ENCODE measurements at regions not wholly inside any gene's neighbourhood (a gene's known extent, or its start where the extent isn't known, plus 50 kb on each side); places are given as distances from the start of the nearest gene placed in this dataset.

DNA sequence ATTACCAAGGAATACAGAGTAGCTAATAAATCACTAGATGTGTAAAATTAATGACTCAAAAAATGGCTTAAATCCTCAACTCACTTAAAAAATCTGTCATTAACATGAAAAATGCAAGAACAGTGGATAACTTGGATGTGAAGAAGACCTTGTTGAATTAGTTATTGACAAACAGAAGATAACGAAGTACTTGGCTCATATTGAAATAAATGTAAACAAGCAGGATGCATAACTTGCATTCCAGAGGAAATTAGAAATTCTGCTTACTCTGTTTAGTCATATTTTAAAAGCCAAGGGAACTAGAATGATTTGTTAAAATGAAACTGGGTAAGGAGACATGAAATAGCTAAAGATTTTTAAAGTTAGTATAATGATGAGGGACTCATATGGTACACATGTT lies 1812.2 kb downstream of the PCDH9 start (continued):
- TF ChIP-seq IRF2 (CRISPR knock-in tag; IDR thresholded peaks at IDR 0.05; ENCODE audit: borderline replicate concordance, low read depth): no peak

DNA sequence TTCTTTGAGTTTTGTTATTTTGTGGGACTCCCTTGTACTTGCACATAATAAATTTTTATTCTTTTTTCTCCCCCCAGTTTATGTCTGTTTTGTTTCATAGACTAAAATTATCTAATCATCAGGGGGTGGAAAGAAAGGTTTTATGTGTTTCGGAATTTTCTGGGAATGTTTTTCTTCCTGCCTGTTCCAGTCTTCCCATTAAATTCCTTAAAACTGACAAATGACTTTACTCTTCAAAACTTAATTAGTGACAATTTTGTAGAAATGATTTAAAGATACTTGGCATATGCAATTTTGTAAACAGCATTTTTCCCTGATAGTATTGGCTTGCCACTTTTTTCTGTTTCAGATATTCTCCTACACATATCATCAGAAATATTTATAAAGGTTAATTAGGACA lies 1813.4 kb downstream of the PCDH9 start:
- Mint-ChIP-seq H3K9me3 (no peaks in the 10 kb centered on the region), H3K4me3 (no peak overlapping the region), H3K27ac (no peak overlapping the region), H3K4me1 (peaks cover 27% of the 10 kb centered on the region), H3K36me3 (no peaks in the 10 kb centered on the region), H3K27me3 (ENCODE audit: low read depth) (no peaks in the 10 kb centered on the region)
- ChIA-PET POLR2A (no interaction called here), CTCF (no interaction called here)
- no peak for ATAC-seq
- TF ChIP-seq, protein P1, sequence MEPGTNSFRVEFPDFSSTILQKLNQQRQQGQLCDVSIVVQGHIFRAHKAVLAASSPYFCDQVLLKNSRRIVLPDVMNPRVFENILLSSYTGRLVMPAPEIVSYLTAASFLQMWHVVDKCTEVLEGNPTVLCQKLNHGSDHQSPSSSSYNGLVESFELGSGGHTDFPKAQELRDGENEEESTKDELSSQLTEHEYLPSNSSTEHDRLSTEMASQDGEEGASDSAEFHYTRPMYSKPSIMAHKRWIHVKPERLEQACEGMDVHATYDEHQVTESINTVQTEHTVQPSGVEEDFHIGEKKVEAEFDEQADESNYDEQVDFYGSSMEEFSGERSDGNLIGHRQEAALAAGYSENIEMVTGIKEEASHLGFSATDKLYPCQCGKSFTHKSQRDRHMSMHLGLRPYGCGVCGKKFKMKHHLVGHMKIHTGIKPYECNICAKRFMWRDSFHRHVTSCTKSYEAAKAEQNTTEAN (CRISPR knock-in tag; IDR thresholded peaks at IDR 0.05): no peak
- no peak for TF ChIP-seq NFATC4 (CRISPR knock-in tag; IDR thresholded peaks at IDR 0.05)
- TF ChIP-seq, protein P2, sequence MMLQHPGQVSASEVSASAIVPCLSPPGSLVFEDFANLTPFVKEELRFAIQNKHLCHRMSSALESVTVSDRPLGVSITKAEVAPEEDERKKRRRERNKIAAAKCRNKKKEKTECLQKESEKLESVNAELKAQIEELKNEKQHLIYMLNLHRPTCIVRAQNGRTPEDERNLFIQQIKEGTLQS (CRISPR knock-in tag; conservative IDR thresholded peaks at IDR 0.05): no peak
- DNase-seq (ENCODE audit: low spot score): no peak

DNA sequence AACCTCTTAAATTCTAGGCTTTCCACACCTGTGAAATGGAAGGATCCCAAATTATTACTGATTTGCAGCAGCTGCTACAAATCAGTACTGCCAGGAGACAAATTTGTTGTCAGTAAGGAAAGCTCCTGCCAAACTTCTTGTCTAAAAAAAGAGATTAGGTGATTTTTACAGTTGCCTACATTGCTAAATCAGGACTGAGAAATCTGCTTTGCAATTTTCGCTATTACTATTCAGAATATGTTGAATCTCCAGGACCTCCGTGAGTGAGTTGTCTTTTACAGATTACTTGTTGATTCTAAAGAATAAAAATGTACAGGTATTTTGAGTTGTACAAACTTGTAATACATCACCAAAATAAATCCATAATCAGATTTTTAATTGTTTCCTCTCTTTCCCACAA lies 1815.9 kb downstream of the PCDH9 start:
- H3K4me3 Mint-ChIP-seq: no peak overlapping the region
- no peak for ATAC-seq
- H3K36me3 Mint-ChIP-seq: no peaks in the 10 kb centered on the region
- H3K27me3 Mint-ChIP-seq (ENCODE audit: low read depth): no peaks in the 10 kb centered on the region
- TF ChIP-seq RELA (CRISPR knock-in tag; IDR thresholded peaks at IDR 0.05; ENCODE audit: borderline replicate concordance) (no peak), CREM (CRISPR knock-in tag; IDR thresholded peaks at IDR 0.05) (no peak), ZNF317 (CRISPR knock-in tag; IDR thresholded peaks at IDR 0.05; ENCODE audit: borderline replicate concordance, low read depth) (no peak), NR2C2 (CRISPR knock-in tag; IDR thresholded peaks at IDR 0.05) (no peak), FOXJ3 (CRISPR knock-in tag; IDR thresholded peaks at IDR 0.05; ENCODE audit: borderline replicate concordance) (no peak), SOX15 (CRISPR knock-in tag; IDR thresholded peaks at IDR 0.05) (no peak), ZBTB21 (CRISPR knock-in tag; IDR thresholded peaks at IDR 0.05; ENCODE audit: borderline replicate concordance) (no peak), ESRRA (CRISPR knock-in tag; IDR thresholded peaks at IDR 0.05; ENCODE audit: borderline replicate concordance) (no peak), SMAD4 (CRISPR knock-in tag; IDR thresholded peaks at IDR 0.05) (no peak), OVOL2 (CRISPR knock-in tag; IDR thresholded peaks at IDR 0.05; ENCODE audit: borderline replicate concordance) (no peak)
- TF ChIP-seq, protein P3, sequence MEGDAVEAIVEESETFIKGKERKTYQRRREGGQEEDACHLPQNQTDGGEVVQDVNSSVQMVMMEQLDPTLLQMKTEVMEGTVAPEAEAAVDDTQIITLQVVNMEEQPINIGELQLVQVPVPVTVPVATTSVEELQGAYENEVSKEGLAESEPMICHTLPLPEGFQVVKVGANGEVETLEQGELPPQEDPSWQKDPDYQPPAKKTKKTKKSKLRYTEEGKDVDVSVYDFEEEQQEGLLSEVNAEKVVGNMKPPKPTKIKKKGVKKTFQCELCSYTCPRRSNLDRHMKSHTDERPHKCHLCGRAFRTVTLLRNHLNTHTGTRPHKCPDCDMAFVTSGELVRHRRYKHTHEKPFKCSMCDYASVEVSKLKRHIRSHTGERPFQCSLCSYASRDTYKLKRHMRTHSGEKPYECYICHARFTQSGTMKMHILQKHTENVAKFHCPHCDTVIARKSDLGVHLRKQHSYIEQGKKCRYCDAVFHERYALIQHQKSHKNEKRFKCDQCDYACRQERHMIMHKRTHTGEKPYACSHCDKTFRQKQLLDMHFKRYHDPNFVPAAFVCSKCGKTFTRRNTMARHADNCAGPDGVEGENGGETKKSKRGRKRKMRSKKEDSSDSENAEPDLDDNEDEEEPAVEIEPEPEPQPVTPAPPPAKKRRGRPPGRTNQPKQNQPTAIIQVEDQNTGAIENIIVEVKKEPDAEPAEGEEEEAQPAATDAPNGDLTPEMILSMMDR (IDR thresholded peaks at IDR 0.05): no peak
- TF ChIP-seq, protein P4, sequence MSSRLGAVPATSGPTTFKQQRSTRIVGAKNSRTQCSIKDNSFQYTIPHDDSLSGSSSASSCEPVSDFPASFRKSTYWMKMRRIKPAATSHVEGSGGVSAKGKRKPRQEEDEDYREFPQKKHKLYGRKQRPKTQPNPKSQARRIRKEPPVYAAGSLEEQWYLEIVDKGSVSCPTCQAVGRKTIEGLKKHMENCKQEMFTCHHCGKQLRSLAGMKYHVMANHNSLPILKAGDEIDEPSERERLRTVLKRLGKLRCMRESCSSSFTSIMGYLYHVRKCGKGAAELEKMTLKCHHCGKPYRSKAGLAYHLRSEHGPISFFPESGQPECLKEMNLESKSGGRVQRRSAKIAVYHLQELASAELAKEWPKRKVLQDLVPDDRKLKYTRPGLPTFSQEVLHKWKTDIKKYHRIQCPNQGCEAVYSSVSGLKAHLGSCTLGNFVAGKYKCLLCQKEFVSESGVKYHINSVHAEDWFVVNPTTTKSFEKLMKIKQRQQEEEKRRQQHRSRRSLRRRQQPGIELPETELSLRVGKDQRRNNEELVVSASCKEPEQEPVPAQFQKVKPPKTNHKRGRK (CRISPR knock-in tag; IDR thresholded peaks at IDR 0.05; ENCODE audit: borderline replicate concordance): no peak
- TF ChIP-seq, protein P5, sequence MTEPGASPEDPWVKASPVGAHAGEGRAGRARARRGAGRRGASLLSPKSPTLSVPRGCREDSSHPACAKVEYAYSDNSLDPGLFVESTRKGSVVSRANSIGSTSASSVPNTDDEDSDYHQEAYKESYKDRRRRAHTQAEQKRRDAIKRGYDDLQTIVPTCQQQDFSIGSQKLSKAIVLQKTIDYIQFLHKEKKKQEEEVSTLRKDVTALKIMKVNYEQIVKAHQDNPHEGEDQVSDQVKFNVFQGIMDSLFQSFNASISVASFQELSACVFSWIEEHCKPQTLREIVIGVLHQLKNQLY (CRISPR knock-in tag; IDR thresholded peaks at IDR 0.05): no peak
- TF ChIP-seq, protein P6, sequence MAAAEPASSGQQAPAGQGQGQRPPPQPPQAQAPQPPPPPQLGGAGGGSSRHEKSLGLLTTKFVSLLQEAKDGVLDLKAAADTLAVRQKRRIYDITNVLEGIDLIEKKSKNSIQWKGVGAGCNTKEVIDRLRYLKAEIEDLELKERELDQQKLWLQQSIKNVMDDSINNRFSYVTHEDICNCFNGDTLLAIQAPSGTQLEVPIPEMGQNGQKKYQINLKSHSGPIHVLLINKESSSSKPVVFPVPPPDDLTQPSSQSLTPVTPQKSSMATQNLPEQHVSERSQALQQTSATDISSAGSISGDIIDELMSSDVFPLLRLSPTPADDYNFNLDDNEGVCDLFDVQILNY (CRISPR knock-in tag; IDR thresholded peaks at IDR 0.05): no peak
- TF ChIP-seq, protein P7, sequence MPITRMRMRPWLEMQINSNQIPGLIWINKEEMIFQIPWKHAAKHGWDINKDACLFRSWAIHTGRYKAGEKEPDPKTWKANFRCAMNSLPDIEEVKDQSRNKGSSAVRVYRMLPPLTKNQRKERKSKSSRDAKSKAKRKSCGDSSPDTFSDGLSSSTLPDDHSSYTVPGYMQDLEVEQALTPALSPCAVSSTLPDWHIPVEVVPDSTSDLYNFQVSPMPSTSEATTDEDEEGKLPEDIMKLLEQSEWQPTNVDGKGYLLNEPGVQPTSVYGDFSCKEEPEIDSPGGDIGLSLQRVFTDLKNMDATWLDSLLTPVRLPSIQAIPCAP (CRISPR knock-in tag; IDR thresholded peaks at IDR 0.05): no peak
- ChIA-PET POLR2A (no interaction called here), CTCF (no interaction called here)
- no peaks in the 10 kb centered on the region for H3K9me3 Mint-ChIP-seq
- H3K27ac Mint-ChIP-seq: no peak overlapping the region
- peaks cover 17% of the 10 kb centered on the region for H3K4me1 Mint-ChIP-seq
- no peak for DNase-seq (ENCODE audit: low spot score)
